ENCODE measurements at regions not wholly inside any gene's neighbourhood (a gene's known extent, or its start where the extent isn't known, plus 50 kb on each side); places are given as distances from the start of the nearest gene placed in this dataset.

GRCh38 chr14:30499358-30499757 is 59.6 kb upstream of the G2E3 start:
- TF ChIP-seq SUZ12 (IDR thresholded peaks at IDR 0.05; ENCODE audit: extremely low read depth, insufficient read depth, insufficient read length) = no peak
- TF ChIP-seq ZNF274 (IDR thresholded peaks at IDR 0.05; ENCODE audit: low read depth, low read length) = no peak
- TF ChIP-seq YY1 (IDR thresholded peaks at IDR 0.05; ENCODE audit: insufficient read depth, insufficient read length) = no peak
- no peaks in the 10 kb centered on the region for H3K27me3 ChIP-seq (ENCODE audit: insufficient read depth, insufficient read length)
- no peak for DNase-seq (ENCODE audit: low read depth, low spot score)

DNA sequence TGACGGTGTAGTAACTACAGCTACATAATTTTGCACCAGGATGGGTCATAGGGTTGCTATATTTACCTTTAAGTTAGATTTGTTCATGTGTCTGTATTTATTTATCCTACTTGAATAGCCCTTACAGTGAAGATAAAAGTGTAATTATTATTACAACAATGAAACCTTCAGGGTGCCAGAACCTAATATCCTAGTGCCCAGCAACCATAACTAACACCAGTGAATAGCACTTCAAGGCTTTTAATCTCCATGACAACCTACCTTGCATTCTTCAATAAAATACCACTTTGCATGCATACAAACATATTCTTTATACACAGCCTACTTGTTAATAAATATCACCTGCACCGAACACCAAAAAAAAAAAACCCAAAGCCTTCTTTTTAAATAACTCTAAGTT is 58.7 kb upstream of the G2E3 start:
- DNase-seq (ENCODE audit: low read depth, low spot score) = no peak
- Histone ChIP-seq H3K9me3 (ENCODE audit: insufficient read depth, low read length) (no peaks in the 10 kb centered on the region), H3K4me3 (ENCODE audit: insufficient read length, low read depth) (no peak overlapping the region), H3K36me3 (ENCODE audit: insufficient read depth, insufficient read length, low read length) (no peaks in the 10 kb centered on the region), H3K9ac (ENCODE audit: insufficient read length, low read depth) (no peak overlapping the region), H3K27me3 (ENCODE audit: insufficient read depth, insufficient read length) (no peaks in the 10 kb centered on the region), H3K4me1 (ENCODE audit: insufficient read depth, insufficient read length) (no peaks in the 10 kb centered on the region)
- TF ChIP-seq SUZ12 (IDR thresholded peaks at IDR 0.05; ENCODE audit: extremely low read depth, insufficient read depth, insufficient read length) (no peak), ZNF274 (IDR thresholded peaks at IDR 0.05; ENCODE audit: low read depth, low read length) (no peak), YY1 (IDR thresholded peaks at IDR 0.05; ENCODE audit: insufficient read depth, insufficient read length) (no peak)

More at GRCh38 chr14:30499358-30499757, 59.6 kb upstream of the G2E3 start:
- Histone ChIP-seq H3K4me1 (ENCODE audit: insufficient read depth, insufficient read length) (no peaks in the 10 kb centered on the region), H3K4me3 (ENCODE audit: insufficient read length, low read depth) (no peak overlapping the region), H3K9me3 (ENCODE audit: insufficient read depth, low read length) (no peaks in the 10 kb centered on the region), H3K9ac (ENCODE audit: insufficient read length, low read depth) (no peak overlapping the region), H3K36me3 (ENCODE audit: insufficient read depth, insufficient read length, low read length) (no peaks in the 10 kb centered on the region)

- no peaks in the 10 kb centered on the region for H3K36me3 ChIP-seq (ENCODE audit: insufficient read depth, insufficient read length, low read length)
- H3K4me1 ChIP-seq (ENCODE audit: insufficient read depth, insufficient read length) = no peaks in the 10 kb centered on the region
- H3K9me3 ChIP-seq (ENCODE audit: insufficient read depth, low read length) = no peaks in the 10 kb centered on the region
- no peak overlapping the region for H3K4me3 ChIP-seq (ENCODE audit: insufficient read length, low read depth)
- no peak overlapping the region for H3K9ac ChIP-seq (ENCODE audit: insufficient read length, low read depth)
- DNase-seq (ENCODE audit: low read depth, low spot score) = no peak
- no peaks in the 10 kb centered on the region for H3K27me3 ChIP-seq (ENCODE audit: insufficient read depth, insufficient read length)
- TF ChIP-seq YY1 (IDR thresholded peaks at IDR 0.05; ENCODE audit: insufficient read depth, insufficient read length) = no peak
- no peak for TF ChIP-seq ZNF274 (IDR thresholded peaks at IDR 0.05; ENCODE audit: low read depth, low read length)
- no peak for TF ChIP-seq SUZ12 (IDR thresholded peaks at IDR 0.05; ENCODE audit: extremely low read depth, insufficient read depth, insufficient read length)
Observed at GRCh38 chr14:30507209-30507608, 51.7 kb upstream of the G2E3 start.

Measured in NT2/D1 (cell line).